Right ventricle myocardium inferior (tissue), 1 donor: ENCODE measurements at regions not wholly inside any gene's neighbourhood (a gene's known extent, or its start where the extent isn't known, plus 50 kb on each side); places are given as distances from the start of the nearest gene placed in this dataset.
"Not testable (repeated sequence)": the region's sequence is repeated elsewhere in the genome, so short reads cannot be mapped to it uniquely, and the experiment has no call there.

Experiments
- ATAC-seq: fragments of 200-7000 bp; cut with Tn5 transposase; one replicate; pipeline ENCODE4 v1.9.1; 2020; ENCODE audit warnings: mild to moderate bottlenecking, moderate library complexity
- DNase-seq: peaks from one replicate; pipeline ENCODE4 v3.0.0; 2021; ENCODE audit errors: missing footprints
- intact Hi-C: fragments of 100-400 bp; cut with DNase I; formaldehyde crosslinking; loops from one replicate; pipeline ENCODE4 v1.11.0; 2022
- donor health status: DM: no; HTN: yes; CAD: no; lungs with severe emphysema.

GRCh38 chrX:121365572-121366161 lies 318.3 kb downstream of the GLUD2 start:
- DNase-seq (no peak), ATAC-seq (no peak)
- intact Hi-C loops: no loop called here

DNA sequence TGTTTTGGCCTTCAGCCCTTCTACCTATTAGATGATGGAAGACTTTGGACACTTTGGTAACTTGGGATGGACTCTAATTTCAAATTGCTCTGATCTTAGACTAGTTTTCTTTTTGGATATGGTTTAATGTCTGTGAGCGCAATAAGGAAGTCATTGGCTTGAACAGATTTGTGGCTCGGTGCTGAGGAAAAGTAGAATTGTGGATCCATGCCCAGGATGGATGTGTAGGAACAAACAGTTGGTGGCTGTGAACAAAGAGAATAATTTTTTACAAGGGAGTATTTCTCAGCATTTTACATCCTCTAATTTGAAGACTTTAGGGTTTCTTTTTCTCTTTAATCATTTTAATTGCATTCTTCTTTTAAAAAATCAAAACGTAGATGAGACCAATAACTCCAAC lies 327.1 kb downstream of the GLUD2 start:
- ATAC-seq (no peak), DNase-seq (no peak)
- intact Hi-C loops: no loop called here

DNA sequence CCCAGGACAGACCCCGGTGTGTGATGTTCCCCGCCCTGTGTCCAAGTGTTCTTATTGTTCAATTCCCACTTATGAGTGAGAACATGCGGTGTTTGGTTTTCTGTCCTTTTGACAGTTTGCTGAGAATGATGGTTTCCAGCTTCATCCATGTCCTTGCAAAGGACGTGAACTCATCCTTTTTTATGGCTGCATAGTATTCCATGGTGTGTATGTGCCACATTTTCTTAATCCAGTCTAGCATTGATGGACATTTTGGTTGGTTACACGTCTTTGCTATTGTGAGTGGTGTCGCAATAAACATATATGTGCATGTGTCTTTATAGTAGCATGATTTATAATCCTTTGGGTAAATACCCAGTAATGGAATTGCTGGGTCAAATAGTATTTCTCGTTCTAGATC lies 334.5 kb downstream of the GLUD2 start:
- intact Hi-C loops, ATAC-seq, DNase-seq: not testable (repeated sequence)

- intact Hi-C loops: no loop called here
- no peak for DNase-seq
- no peak for ATAC-seq
Measured at GRCh38 chrX:121389976-121390714, 342.7 kb downstream of the GLUD2 start.

DNA sequence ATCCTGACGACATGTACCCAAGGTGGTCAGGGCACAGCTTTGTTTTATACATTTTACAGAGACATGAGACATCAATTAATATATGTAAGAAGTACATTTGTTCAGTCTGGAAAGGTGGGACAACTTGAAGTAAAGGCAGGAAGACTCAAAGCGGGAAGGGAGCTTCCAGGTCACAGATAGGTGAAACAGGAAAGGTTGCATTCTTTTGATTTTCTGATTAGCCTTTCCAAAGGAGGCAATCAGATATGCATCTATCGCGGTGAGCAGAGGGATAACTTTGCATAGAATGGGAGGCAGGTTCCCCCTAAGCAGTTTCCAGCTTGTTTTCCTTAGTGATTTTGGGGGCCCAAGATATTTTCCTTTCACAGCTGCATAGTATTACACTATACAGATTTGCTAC lies 358.4 kb downstream of the GLUD2 start:
- DNase-seq (no peak), ATAC-seq (no peak)
- intact Hi-C loops: no loop called here

GRCh38 chrX:121407627-121408026 lies 360.2 kb downstream of the GLUD2 start:
- ATAC-seq (no peak), DNase-seq (no peak)
- intact Hi-C loops: no loop called here

DNA sequence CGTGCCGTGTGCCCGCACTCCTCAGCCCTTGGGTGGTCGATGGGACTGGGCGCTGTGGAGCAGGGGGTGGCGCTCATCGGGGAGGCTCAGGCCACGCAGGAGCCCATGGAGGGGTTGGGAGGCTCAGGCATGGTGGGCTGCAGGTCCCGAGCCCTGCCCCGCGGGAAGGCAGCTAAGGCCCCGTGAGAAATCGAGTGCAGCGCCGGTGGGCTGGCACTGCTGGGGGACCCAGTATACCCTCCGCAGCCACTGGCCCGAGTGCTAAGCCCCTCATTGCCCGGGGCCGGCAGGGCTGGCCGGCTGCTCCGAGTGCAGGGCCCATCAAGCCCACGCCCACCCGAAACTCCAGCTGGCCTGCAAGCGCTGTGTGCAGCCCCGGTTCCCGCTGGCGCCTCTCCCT lies 384.1 kb downstream of the GLUD2 start:
- ATAC-seq, intact Hi-C loops, DNase-seq: not testable (repeated sequence)

GRCh38 chrX:121433289-121433688 lies 385.9 kb downstream of the GLUD2 start:
- ATAC-seq: no peak
- no peak for DNase-seq
- intact Hi-C loops: no loop called here

DNA sequence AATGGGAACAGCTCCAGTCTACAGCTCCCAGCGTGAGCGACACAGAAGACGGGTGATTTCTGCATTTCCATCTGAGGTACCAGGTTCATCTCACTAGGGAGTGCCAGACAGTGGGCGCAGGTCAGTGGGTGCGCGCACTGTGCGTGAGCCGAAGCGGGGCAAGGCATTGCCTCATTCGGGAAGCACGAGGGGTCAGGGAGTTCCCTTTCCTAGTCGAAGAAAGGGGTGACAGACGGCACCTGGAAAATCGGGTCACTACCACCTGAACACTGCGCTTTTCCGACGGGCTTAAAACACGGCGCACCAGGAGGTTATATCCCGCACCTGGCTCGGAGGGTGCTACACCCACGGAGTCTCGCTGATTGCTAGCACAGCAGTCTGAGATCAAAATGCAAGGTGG lies 390.3 kb downstream of the GLUD2 start:
- ATAC-seq, intact Hi-C loops, DNase-seq: not testable (repeated sequence)

- DNase-seq: no peak
Measured at GRCh38 chrX:121455890-121456289, 408.5 kb downstream of the GLUD2 start.

DNA sequence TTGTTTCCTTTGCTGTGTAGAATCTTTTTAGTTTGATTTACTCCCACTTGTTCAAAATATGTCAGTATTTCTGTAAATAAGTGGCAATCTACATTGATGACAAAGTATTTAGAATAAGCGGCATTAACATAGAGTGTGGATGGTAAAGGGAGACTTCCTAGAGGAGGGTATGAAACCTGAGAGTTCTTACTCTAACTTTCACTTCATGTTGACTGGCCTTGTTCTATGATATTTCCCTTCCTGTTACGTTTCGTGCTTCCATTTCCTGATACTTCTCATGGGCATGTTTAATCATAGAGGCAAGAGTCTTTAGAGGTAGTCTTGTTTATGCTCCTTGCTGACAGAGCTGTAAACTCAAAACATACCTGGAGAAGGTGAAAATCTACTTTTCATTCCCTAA lies 408.9 kb downstream of the GLUD2 start:
- intact Hi-C loops: no loop called here
- no peak for DNase-seq
- ATAC-seq: no peak

More at GRCh38 chrX:121455890-121456289, 408.5 kb downstream of the GLUD2 start:
- intact Hi-C loops: no loop called here
- no peak for ATAC-seq

- DNase-seq: no peak
- no peak for ATAC-seq
- intact Hi-C loops: no loop called here
Measured at GRCh38 chrX:121457096-121457495, 409.7 kb downstream of the GLUD2 start.

GRCh38 chrX:121479406-121479805 lies 432.0 kb downstream of the GLUD2 start:
- ATAC-seq (no peak), DNase-seq (no peak)
- intact Hi-C loops: no loop called here

DNA sequence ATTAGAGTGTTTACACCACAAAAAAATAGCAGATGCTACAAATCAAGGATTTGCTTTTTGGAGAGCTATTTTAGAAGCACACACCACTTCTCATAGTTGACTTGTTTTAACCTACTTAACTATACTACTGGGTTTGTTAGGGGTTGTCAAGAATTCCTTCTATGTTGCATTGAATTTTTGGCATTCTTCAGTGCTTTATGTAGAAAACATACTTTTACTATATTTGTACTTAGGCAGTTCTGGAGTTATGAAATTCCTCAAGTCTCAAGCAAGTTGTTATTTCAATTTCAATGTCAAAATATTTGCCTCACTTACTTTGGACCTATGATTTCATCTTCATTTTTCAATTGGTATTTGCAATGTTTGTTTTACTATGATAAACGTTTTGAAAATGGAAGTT lies 449.6 kb downstream of the GLUD2 start:
- ATAC-seq (no peak), DNase-seq (no peak)
- intact Hi-C loops: no loop called here

DNA sequence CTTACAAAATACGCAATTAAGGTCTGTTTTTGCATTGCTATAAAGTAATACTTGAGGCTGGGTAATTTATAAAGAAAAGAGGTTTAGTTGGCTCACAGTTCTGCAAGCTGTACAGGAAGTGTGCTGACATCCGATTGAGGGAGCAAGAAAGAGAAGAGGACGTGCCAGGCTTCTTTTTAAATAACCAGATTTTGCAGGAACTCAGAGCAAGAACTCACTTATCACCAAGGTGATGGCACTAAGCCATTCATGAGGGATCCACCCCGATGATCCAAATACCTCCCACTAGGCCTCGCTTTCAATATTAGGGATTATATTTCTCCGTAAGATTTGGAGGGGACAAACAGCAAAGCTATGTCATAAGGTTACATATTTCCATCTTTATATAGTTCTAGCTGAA lies 456.7 kb downstream of the GLUD2 start:
- DNase-seq (no peak), ATAC-seq (no peak)
- intact Hi-C loops: no loop called here

DNA sequence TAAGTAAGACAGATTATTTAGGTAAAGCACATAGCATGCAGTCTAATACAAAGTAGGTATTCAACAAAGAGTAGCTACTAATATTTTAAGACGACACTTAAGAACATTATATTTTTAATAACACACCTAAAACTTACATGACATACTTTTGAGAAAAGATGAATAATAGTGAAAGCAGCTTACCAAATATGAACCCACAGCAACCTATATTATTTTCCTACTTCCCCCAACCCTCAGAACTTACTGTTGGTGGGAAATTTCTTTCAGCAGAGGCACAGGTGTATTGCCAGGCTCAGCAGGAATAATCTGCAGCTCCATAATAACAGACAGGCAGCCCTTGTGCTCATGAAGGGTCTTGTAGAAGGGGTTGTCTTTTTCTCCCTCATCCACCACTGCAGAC lies 498.9 kb downstream of the GLUD2 start:
- ATAC-seq (no peak), DNase-seq (no peak)
- intact Hi-C loops: no loop called here

DNA sequence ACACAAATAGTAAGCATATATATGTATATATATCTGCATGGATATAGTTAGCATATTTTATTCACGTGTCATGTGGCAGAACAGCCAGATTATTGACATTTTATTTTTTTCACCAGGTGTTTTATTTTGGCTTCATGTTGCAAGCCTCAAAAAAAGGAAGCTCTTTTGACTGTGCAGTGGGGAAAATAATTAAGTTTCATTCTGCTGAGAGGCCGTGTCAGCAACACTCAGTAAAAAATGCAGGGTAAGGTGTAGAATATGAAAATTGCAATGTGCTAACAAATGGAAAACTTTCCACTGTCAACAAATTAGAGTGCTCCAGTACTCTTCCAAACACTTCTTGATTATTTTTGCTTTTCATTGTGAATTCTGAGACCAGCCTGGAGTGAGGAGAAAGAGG lies 511.5 kb downstream of the GLUD2 start:
- intact Hi-C loops: no loop called here
- ATAC-seq: no peak
- DNase-seq: no peak

GRCh38 chrX:121562616-121563015 lies 515.2 kb downstream of the GLUD2 start:
- ATAC-seq (no peak), DNase-seq (no peak)
- intact Hi-C loops: no loop called here

DNA sequence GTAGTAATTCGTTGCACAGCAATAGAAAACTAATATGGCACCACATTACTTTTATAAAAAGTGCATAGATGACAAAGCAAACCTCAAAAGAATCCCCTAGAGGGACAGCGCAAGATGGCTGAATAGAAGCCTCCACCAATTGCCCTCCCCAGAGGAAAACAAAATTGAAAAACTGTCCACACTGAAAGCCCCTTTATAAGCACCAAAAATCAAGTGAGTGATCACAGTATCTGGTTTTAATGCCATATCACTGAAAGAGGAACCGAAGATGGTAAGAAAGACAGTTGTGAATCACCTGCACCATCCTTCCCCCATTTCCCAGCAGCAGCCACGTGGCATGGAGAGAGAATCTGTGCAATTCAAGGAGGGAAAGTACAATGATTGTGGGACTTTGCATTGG lies 522.2 kb downstream of the GLUD2 start:
- no peak for ATAC-seq
- intact Hi-C loops: no loop called here
- no peak for DNase-seq

DNA sequence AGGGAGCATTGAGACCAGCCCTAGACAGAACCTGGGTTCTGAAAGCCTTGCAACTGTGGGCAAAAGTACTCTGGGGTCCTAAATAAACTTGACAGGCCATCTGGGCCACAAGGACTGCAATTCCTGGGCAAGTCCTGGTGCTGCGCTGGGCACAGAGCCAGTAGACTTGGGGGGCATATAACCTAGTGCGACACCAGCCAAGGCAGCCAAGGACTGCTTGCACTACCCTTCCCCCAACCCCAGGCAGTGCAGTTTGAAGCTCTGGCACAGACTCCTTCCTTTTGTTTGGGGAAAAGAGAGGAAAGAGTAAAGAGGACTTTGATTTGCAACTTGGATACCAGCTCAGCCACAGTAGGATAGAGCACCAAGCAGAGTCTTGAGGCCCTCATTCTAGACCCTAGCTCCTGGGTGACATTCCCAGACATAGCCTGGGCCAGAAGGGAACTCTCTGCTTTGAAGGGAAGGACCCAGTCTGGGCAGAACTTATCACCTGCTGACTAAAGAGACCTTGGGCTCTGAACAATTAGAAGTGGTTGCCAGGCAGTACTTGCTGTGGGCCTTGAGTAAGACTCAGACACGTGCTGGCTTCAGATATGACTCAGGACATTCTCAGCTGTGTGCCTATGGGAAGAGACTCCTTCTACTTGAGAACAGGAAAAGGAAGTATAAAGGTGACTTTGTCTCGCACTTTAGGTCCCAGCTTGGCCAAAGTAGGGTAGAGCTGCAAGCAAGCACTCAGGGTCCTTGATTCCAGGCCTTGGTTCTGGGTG lies 522.8 kb downstream of the GLUD2 start:
- ATAC-seq (no peak), DNase-seq (no peak)
- intact Hi-C loops: no loop called here
